ENCODE measurements at regions not wholly inside any gene's neighbourhood (a gene's known extent, or its start where the extent isn't known, plus 50 kb on each side); places are given as distances from the start of the nearest gene placed in this dataset.
"Not testable (repeated sequence)": the region's sequence is repeated elsewhere in the genome, so short reads cannot be mapped to it uniquely, and the experiment has no call there.

GRCh38 chr2:189318761-189319160, 122.5 kb upstream of the WDR75 start:
- no peak for DNase-seq (ENCODE audit: low spot score)
- Histone ChIP-seq H3K27me3 (ENCODE audit: control insufficient read depth in 4 of 4, insufficient read depth in 4 of 4, low read length in 3 of 4) (no peaks in the 10 kb centered on the region), H3K4me3 (ENCODE audit: low read depth in 1 of 3, low read length in 3 of 3) (no peak overlapping the region), H3K4me1 (ENCODE audit: control insufficient read depth in 4 of 4, insufficient read depth in 4 of 4, low read length in 3 of 4) (no peaks in the 10 kb centered on the region), H3K9me3 (ENCODE audit: control insufficient read depth in 4 of 4, low read length in 3 of 4) (no peaks in the 10 kb centered on the region), H3K9ac (ENCODE audit: low read depth in 1 of 2, low read length in 2 of 2) (no peak overlapping the region), H3K36me3 (ENCODE audit: control insufficient read depth in 4 of 4, insufficient read depth in 3 of 4, low read depth in 1 of 4, low read length in 3 of 4) (no peaks in the 10 kb centered on the region), H3K27ac (ENCODE audit: low read depth in 1 of 2, low read length in 2 of 2) (no peak overlapping the region)
- no peak for TF ChIP-seq NR2F2 (IDR thresholded peaks at IDR 0.05)
- no peak for TF ChIP-seq HNF4A (conservative IDR thresholded peaks at IDR 0.05)
- TF ChIP-seq HNF4G (IDR thresholded peaks at IDR 0.05): no peak
- no peak for TF ChIP-seq ATF3 (IDR thresholded peaks at IDR 0.05)
- TF ChIP-seq SP1 (IDR thresholded peaks at IDR 0.05): no peak
- no peak for TF ChIP-seq TAF1 (conservative IDR thresholded peaks at IDR 0.05)
- TF ChIP-seq ZBTB33 (IDR thresholded peaks at IDR 0.05): no peak
- no peak for TF ChIP-seq GABPA (IDR thresholded peaks at IDR 0.05 in 1 of 2, conservative IDR thresholded peaks at IDR 0.05 in 1 of 2)
- no peak for TF ChIP-seq EGR1 (IDR thresholded peaks at IDR 0.05; ENCODE audit: low read depth in 2 of 2)
- TF ChIP-seq CTCF (IDR thresholded peaks at IDR 0.05; ENCODE audit: low read depth, low read length, missing input control): no peak
- TF ChIP-seq RAD21 (IDR thresholded peaks at IDR 0.05): no peak
- TF ChIP-seq FOXA1 (IDR thresholded peaks at IDR 0.05): no peak
- no peak for TF ChIP-seq FOXA2 (IDR thresholded peaks at IDR 0.05)
- TF ChIP-seq RXRA (IDR thresholded peaks at IDR 0.05): no peak
- TF ChIP-seq JUND (IDR thresholded peaks at IDR 0.05): no peak
- no peak for TF ChIP-seq YY1 (IDR thresholded peaks at IDR 0.05)
- WGBS: 91% methylated on average over 1 of the region's 1 CpG

- 93% methylated on average over 11 of the region's 11 CpGs for WGBS
These were observed 121.8 kb upstream of the WDR75 start for GRCh38 chr2:189319424-189319823.

More at GRCh38 chr2:189319424-189319823, 121.8 kb upstream of the WDR75 start:
- not testable (repeated sequence) for H3K4me1 ChIP-seq (ENCODE audit: control insufficient read depth in 4 of 4, insufficient read depth in 4 of 4, low read length in 3 of 4); H3K27ac ChIP-seq (ENCODE audit: low read depth in 1 of 2, low read length in 2 of 2); H3K9ac ChIP-seq (ENCODE audit: low read depth in 1 of 2, low read length in 2 of 2); H3K36me3 ChIP-seq (ENCODE audit: control insufficient read depth in 4 of 4, insufficient read depth in 3 of 4, low read depth in 1 of 4, low read length in 3 of 4); H3K4me3 ChIP-seq (ENCODE audit: low read depth in 1 of 3, low read length in 3 of 3); H3K27me3 ChIP-seq (ENCODE audit: control insufficient read depth in 4 of 4, insufficient read depth in 4 of 4, low read length in 3 of 4); DNase-seq (ENCODE audit: low spot score); H3K9me3 ChIP-seq (ENCODE audit: control insufficient read depth in 4 of 4, low read length in 3 of 4)

Measured in liver (tissue), 8 donors.